SK-N-SH treated with all-trans-retinoic acid at 6 μM for 48 hours (cell line): ENCODE measurements at regions not wholly inside any gene's neighbourhood (a gene's known extent, or its start where the extent isn't known, plus 50 kb on each side); places are given as distances from the start of the nearest gene placed in this dataset.

Experiments
- ARNTL ChIP-seq: fragments of 450-650 bp; formaldehyde crosslinking; IDR thresholded peaks from 2 replicates; pipeline ENCODE4 v1.5.0; 2020; ENCODE audit warnings: low read depth, mild to moderate bottlenecking, moderate library complexity, borderline replicate concordance
- BACH2 ChIP-seq: fragments of 250-450 bp; sonication (Bioruptor Pico); IDR thresholded peaks from 2 replicates; pipeline ENCODE4 v1.9.0; 2021; ENCODE audit warnings: mild to moderate bottlenecking, borderline replicate concordance
- OSR1 ChIP-seq: fragments of 250-450 bp; sonication (Bioruptor Pico); IDR thresholded peaks from 2 replicates; pipeline ENCODE4 v1.8.0; 2022; ENCODE audit warnings: moderate library complexity, mild to moderate bottlenecking, inconsistent platforms
- POU6F1 ChIP-seq: fragments of 250-450 bp; sonication (Bioruptor Pico); IDR thresholded peaks from 2 replicates; pipeline ENCODE4 v1.8.0; 2021; ENCODE audit warnings: low read depth, mild to moderate bottlenecking, moderate library complexity, borderline replicate concordance
- RARB ChIP-seq: fragments of 250-450 bp; sonication (Bioruptor Pico); IDR thresholded peaks from 2 replicates; pipeline ENCODE4 v1.8.0; 2021; ENCODE audit warnings: mild to moderate bottlenecking, moderate library complexity
- TSHZ2 ChIP-seq: fragments of 250-450 bp; sonication (Bioruptor Pico); IDR thresholded peaks from 2 replicates; pipeline ENCODE4 v1.5.0; 2020; ENCODE audit warnings: mild to moderate bottlenecking, moderate library complexity
- ZC3H10 ChIP-seq: fragments of 250-450 bp; sonication (Bioruptor Pico); IDR thresholded peaks from 2 replicates; pipeline ENCODE4 v1.5.1; 2021; ENCODE audit warnings: mild to moderate bottlenecking, moderate library complexity
- ZFP3 ChIP-seq: fragments of 250-450 bp; sonication (Bioruptor Pico); IDR thresholded peaks from 2 replicates; pipeline ENCODE4 v1.5.0; 2020; ENCODE audit warnings: mild to moderate bottlenecking, moderate library complexity
- ZFP30 ChIP-seq: fragments of 450-650 bp; formaldehyde crosslinking; IDR thresholded peaks from 2 replicates; pipeline ENCODE4 v1.5.0; 2022; ENCODE audit warnings: mild to moderate bottlenecking, moderate library complexity
- ZNF565 ChIP-seq: fragments of 450-650 bp; formaldehyde crosslinking; conservative IDR thresholded peaks from 2 replicates; pipeline ENCODE4 v1.5.0; 2020; ENCODE audit warnings: low read depth, mild to moderate bottlenecking, moderate library complexity
- ZNF8 ChIP-seq: fragments of 450-650 bp; formaldehyde crosslinking; IDR thresholded peaks from 2 replicates; pipeline ENCODE4 v1.5.0; 2020; ENCODE audit warnings: mild to moderate bottlenecking, moderate library complexity
- TF ChIP-seq, protein P1 (sequence below): fragments of 250-450 bp; sonication (Bioruptor Pico); IDR thresholded peaks from 2 replicates; pipeline ENCODE4 v1.5.1; 2021; ENCODE audit warnings: mild to moderate bottlenecking, moderate library complexity
- TF ChIP-seq, protein P2 (sequence below): fragments of 250-450 bp; sonication (Bioruptor Pico); IDR thresholded peaks from 2 replicates; pipeline ENCODE4 v1.8.0; 2020; ENCODE audit warnings: mild to moderate bottlenecking, moderate library complexity, borderline replicate concordance
- TF ChIP-seq, protein P3 (sequence below): fragments of 250-450 bp; sonication (Bioruptor Pico); IDR thresholded peaks from 2 replicates; pipeline ENCODE4 v1.5.1; 2020; ENCODE audit warnings: low read depth, mild to moderate bottlenecking, moderate library complexity

DNA sequence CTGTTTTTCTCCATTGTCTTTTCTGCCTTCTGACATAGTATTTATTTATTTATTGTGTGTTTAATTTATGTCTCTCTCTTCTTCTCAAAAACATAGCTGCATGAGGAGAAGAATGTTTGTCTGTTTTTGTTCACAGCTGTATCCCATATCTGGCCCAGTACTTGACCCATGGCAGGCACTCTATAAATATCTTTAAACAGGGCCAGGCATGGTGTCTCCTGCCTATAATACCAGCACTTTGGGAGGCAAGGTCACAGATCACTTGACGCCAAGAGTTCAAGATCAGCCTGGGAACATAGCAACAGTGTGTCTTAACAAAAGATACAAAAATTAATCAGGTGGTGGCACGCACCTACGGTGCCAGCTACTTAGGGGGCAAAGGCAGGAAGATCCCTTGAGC is 361.3 kb upstream of the KLHL29 start:
- TF ChIP-seq BACH2 (CRISPR knock-in tag) (no peak), ARNTL (no peak), ZNF565 (no peak), OSR1 (CRISPR knock-in tag) (no peak), POU6F1 (CRISPR knock-in tag) (no peak), RARB (CRISPR knock-in tag) (no peak), ZC3H10 (CRISPR knock-in tag) (no peak), TSHZ2 (CRISPR knock-in tag) (no peak), ZFP30 (CRISPR knock-in tag) (no peak), ZFP3 (CRISPR knock-in tag) (no peak), ZNF8 (CRISPR knock-in tag) (no peak)
- TF ChIP-seq, protein P1, sequence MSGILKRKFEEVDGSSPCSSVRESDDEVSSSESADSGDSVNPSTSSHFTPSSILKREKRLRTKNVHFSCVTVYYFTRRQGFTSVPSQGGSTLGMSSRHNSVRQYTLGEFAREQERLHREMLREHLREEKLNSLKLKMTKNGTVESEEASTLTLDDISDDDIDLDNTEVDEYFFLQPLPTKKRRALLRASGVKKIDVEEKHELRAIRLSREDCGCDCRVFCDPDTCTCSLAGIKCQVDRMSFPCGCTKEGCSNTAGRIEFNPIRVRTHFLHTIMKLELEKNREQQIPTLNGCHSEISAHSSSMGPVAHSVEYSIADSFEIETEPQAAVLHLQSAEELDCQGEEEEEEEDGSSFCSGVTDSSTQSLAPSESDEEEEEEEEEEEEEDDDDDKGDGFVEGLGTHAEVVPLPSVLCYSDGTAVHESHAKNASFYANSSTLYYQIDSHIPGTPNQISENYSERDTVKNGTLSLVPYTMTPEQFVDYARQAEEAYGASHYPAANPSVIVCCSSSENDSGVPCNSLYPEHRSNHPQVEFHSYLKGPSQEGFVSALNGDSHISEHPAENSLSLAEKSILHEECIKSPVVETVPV (CRISPR knock-in tag) = no peak
- TF ChIP-seq, protein P2, sequence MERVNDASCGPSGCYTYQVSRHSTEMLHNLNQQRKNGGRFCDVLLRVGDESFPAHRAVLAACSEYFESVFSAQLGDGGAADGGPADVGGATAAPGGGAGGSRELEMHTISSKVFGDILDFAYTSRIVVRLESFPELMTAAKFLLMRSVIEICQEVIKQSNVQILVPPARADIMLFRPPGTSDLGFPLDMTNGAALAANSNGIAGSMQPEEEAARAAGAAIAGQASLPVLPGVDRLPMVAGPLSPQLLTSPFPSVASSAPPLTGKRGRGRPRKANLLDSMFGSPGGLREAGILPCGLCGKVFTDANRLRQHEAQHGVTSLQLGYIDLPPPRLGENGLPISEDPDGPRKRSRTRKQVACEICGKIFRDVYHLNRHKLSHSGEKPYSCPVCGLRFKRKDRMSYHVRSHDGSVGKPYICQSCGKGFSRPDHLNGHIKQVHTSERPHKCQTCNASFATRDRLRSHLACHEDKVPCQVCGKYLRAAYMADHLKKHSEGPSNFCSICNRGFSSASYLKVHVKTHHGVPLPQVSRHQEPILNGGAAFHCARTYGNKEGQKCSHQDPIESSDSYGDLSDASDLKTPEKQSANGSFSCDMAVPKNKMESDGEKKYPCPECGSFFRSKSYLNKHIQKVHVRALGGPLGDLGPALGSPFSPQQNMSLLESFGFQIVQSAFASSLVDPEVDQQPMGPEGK = no peak
- TF ChIP-seq, protein P3, sequence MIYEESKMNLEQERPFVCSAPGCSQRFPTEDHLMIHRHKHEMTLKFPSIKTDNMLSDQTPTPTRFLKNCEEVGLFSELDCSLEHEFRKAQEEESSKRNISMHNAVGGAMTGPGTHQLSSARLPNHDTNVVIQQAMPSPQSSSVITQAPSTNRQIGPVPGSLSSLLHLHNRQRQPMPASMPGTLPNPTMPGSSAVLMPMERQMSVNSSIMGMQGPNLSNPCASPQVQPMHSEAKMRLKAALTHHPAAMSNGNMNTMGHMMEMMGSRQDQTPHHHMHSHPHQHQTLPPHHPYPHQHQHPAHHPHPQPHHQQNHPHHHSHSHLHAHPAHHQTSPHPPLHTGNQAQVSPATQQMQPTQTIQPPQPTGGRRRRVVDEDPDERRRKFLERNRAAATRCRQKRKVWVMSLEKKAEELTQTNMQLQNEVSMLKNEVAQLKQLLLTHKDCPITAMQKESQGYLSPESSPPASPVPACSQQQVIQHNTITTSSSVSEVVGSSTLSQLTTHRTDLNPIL (CRISPR knock-in tag) = no peak
